ENCODE measurements at regions not wholly inside any gene's neighbourhood (a gene's known extent, or its start where the extent isn't known, plus 50 kb on each side); places are given as distances from the start of the nearest gene placed in this dataset.

DNA sequence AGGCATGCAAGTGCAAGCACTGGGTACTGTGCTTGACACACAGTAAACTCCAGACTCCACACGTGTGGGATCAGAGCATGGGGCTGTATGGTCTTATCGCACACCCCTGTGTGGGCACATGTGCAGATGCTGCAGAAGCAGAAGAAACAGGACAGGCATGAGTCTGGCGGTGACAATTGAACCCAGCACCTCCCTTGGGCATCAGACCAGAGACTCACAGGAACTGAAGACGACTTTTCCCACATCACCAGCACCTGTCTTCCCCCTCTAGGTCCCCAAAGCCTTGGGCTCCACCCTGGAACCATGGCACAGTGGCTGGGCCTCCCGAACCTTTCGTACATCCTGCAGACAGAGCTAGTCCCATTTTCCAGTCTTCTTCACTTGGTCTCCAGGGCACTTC, 126.4 kb upstream of the CDH5 start:
- Histone ChIP-seq H3K9me3 (ENCODE audit: control insufficient read depth, insufficient read depth, low read depth, low read length) (no peaks in the 10 kb centered on the region), H3K79me2 (ENCODE audit: control insufficient read depth, insufficient read depth, low read length) (no peaks in the 10 kb centered on the region), H3K4me1 (ENCODE audit: control insufficient read depth, extremely low read depth, insufficient read depth, low read length) (no peaks in the 10 kb centered on the region), H3K27me3 (ENCODE audit: control insufficient read depth, insufficient read depth, low read length) (peaks cover 10% of the 10 kb centered on the region), H4K20me1 (ENCODE audit: control insufficient read depth, extremely low read depth, insufficient read depth, low read length) (no peaks in the 10 kb centered on the region), H2AFZ (ENCODE audit: low read length) (no peak overlapping the region), H3K9ac (ENCODE audit: insufficient read depth, low read length) (no peak overlapping the region), H3K36me3 (ENCODE audit: control insufficient read depth, insufficient read depth, low read length) (no peaks in the 10 kb centered on the region), H3K4me2 (ENCODE audit: extremely low read depth, insufficient read depth, low read length) (no peak overlapping the region), H3K4me3 (replicated peaks in 1 of 4; ENCODE audit: control extremely low read depth in 1 of 4, insufficient read depth in 1 of 4, low read depth in 3 of 4, low read length in 4 of 4) (no peak overlapping the region), H3K27ac (ENCODE audit: insufficient read depth, low read length) (no peak overlapping the region)
- TF ChIP-seq, protein P1, sequence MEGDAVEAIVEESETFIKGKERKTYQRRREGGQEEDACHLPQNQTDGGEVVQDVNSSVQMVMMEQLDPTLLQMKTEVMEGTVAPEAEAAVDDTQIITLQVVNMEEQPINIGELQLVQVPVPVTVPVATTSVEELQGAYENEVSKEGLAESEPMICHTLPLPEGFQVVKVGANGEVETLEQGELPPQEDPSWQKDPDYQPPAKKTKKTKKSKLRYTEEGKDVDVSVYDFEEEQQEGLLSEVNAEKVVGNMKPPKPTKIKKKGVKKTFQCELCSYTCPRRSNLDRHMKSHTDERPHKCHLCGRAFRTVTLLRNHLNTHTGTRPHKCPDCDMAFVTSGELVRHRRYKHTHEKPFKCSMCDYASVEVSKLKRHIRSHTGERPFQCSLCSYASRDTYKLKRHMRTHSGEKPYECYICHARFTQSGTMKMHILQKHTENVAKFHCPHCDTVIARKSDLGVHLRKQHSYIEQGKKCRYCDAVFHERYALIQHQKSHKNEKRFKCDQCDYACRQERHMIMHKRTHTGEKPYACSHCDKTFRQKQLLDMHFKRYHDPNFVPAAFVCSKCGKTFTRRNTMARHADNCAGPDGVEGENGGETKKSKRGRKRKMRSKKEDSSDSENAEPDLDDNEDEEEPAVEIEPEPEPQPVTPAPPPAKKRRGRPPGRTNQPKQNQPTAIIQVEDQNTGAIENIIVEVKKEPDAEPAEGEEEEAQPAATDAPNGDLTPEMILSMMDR (conservative IDR thresholded peaks at IDR 0.05 in 1 of 2, IDR thresholded peaks at IDR 0.05 in 1 of 2; ENCODE audit: low read depth in 1 of 2, low read length in 2 of 2), result no peak
- TF ChIP-seq EZH2 (IDR thresholded peaks at IDR 0.05; ENCODE audit: low read length, missing control alignments), result no peak
- DNase-seq (ENCODE audit: low read depth in 2 of 2), result no peak

DNA sequence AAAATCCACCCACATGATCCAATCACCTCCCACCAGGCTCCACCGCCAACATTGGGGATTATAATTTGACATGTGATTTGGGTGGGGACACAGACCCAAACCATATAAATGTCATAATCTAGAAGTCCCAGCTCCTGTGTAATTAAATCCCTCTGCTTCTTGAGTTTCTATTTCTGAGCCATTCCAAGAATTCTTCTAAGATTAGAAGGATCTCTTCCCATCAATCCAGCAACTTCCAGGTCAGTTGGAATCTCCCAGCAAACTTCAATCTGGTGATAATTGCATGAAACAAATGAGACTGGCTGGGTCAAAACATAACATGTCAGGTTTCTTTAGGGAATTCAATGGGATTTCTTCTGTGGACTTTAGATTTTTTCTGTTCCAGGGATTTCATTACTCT, 127.8 kb upstream of the CDH5 start:
- Histone ChIP-seq H3K4me3 (replicated peaks in 1 of 4; ENCODE audit: control extremely low read depth in 1 of 4, insufficient read depth in 1 of 4, low read depth in 3 of 4, low read length in 4 of 4) (no peak overlapping the region), H3K79me2 (ENCODE audit: control insufficient read depth, insufficient read depth, low read length) (no peaks in the 10 kb centered on the region), H3K27ac (ENCODE audit: insufficient read depth, low read length) (no peak overlapping the region), H3K36me3 (ENCODE audit: control insufficient read depth, insufficient read depth, low read length) (no peaks in the 10 kb centered on the region), H3K9me3 (ENCODE audit: control insufficient read depth, insufficient read depth, low read depth, low read length) (no peaks in the 10 kb centered on the region), H4K20me1 (ENCODE audit: control insufficient read depth, extremely low read depth, insufficient read depth, low read length) (no peaks in the 10 kb centered on the region), H3K4me2 (ENCODE audit: extremely low read depth, insufficient read depth, low read length) (no peak overlapping the region), H3K4me1 (ENCODE audit: control insufficient read depth, extremely low read depth, insufficient read depth, low read length) (no peaks in the 10 kb centered on the region), H3K9ac (ENCODE audit: insufficient read depth, low read length) (no peak overlapping the region), H3K27me3 (ENCODE audit: control insufficient read depth, insufficient read depth, low read length) (peaks cover 10% of the 10 kb centered on the region), H2AFZ (ENCODE audit: low read length) (no peak overlapping the region)
- TF ChIP-seq, protein P1 (conservative IDR thresholded peaks at IDR 0.05 in 1 of 2, IDR thresholded peaks at IDR 0.05 in 1 of 2; ENCODE audit: low read depth in 1 of 2, low read length in 2 of 2), result no peak
- no peak for TF ChIP-seq EZH2 (IDR thresholded peaks at IDR 0.05; ENCODE audit: low read length, missing control alignments)
- DNase-seq (ENCODE audit: low read depth in 2 of 2), result peak in 1 of 2 donors; percentile 43

DNA sequence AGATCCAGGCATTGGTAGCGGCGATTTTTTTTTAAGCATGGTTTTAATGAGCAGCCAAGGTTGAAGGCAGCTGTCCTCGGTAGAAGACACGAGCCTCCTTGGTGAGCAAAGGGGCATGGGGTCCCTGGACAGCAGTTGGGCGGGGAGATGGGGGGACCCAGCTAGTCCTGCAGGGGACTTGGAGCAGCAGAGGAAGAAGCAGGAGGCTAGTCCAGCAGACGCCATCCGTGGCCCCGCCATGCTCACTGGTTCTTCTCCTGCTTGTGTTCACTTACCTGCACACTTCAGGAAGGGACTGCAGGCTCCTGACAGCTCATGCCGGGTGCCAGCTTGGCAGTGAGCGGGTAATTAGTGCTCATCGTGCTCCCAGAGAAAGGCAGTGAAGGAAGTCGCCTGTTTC, 130.2 kb upstream of the CDH5 start:
- Histone ChIP-seq H3K36me3 (ENCODE audit: control insufficient read depth, insufficient read depth, low read length) (no peaks in the 10 kb centered on the region), H3K4me2 (ENCODE audit: extremely low read depth, insufficient read depth, low read length) (no peak overlapping the region), H3K9me3 (ENCODE audit: control insufficient read depth, insufficient read depth, low read depth, low read length) (no peaks in the 10 kb centered on the region), H2AFZ (ENCODE audit: low read length) (no peak overlapping the region), H3K4me1 (ENCODE audit: control insufficient read depth, extremely low read depth, insufficient read depth, low read length) (no peaks in the 10 kb centered on the region), H3K9ac (ENCODE audit: insufficient read depth, low read length) (no peak overlapping the region), H3K4me3 (replicated peaks in 1 of 4; ENCODE audit: control extremely low read depth in 1 of 4, insufficient read depth in 1 of 4, low read depth in 3 of 4, low read length in 4 of 4) (no peak overlapping the region), H4K20me1 (ENCODE audit: control insufficient read depth, extremely low read depth, insufficient read depth, low read length) (no peaks in the 10 kb centered on the region), H3K79me2 (ENCODE audit: control insufficient read depth, insufficient read depth, low read length) (no peaks in the 10 kb centered on the region), H3K27ac (ENCODE audit: insufficient read depth, low read length) (no peak overlapping the region), H3K27me3 (ENCODE audit: control insufficient read depth, insufficient read depth, low read length) (peaks cover 10% of the 10 kb centered on the region)
- DNase-seq (ENCODE audit: low read depth in 2 of 2), result no peak
- TF ChIP-seq EZH2 (IDR thresholded peaks at IDR 0.05; ENCODE audit: low read length, missing control alignments), result no peak
- TF ChIP-seq, protein P1 (conservative IDR thresholded peaks at IDR 0.05 in 1 of 2, IDR thresholded peaks at IDR 0.05 in 1 of 2; ENCODE audit: low read depth in 1 of 2, low read length in 2 of 2), result no peak
